ENCODE measurements at regions not wholly inside any gene's neighbourhood (a gene's known extent, or its start where the extent isn't known, plus 50 kb on each side); places are given as distances from the start of the nearest gene placed in this dataset.
"Not testable (repeated sequence)": the region's sequence is repeated elsewhere in the genome, so short reads cannot be mapped to it uniquely, and the experiment has no call there.

DNA sequence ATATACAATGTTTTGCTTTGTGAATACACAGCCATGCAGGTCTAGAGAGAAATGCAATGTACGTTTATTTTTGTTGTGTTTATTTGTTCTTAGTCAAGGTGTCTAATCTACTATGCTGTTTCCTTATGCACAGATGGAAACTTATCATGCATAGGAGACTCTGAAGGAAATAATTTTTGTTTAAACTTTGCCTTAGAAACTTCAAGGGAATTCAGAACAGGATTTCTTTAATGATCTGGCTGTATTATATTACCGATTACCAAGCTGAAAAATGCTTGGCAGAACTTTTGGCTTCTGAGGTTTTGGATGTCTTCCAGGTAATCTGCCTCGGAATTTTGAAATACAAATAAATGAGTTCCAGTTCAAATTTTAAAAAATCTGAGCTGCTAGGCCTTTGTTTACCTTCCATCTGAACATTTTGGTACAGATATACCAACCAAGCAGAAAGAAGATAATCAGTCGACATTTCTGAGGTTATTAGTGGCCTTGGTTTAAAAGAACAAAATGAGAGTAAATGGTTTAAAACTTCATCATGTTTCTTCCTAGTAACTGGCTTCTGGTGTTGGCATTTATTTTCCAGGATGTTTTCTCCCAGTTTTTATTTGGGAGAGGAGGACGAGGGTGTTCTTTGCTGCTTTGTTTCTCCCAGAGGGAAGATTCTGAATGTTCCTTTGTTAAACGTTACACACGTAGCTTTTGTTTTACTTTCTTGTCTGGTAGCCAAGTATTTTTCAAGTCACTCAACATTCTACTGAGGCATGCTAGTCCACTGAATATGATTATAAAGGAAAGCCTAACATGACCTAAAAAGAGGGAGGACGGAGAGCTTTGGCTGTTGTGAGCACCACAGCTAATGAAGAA, 421.8 kb upstream of the TBL1XR1 start:
- no peaks in the 10 kb centered on the region for H3K36me3 ChIP-seq (ENCODE audit: control insufficient read depth in 5 of 5, insufficient read depth in 5 of 5, low read length in 5 of 5)
- H3K27ac ChIP-seq (ENCODE audit: low read depth, low read length): peak overlapping the region; percentile 65
- H3K9ac ChIP-seq (ENCODE audit: low read length in 5 of 5): peak overlapping the region in 4 of 5 donors; percentile 4 to 66 (median 32)
- peaks cover 0 to 42% (median 29%) of the 10 kb centered on the region in 5 donors for H3K4me1 ChIP-seq (ENCODE audit: control insufficient read depth in 5 of 5, insufficient read depth in 5 of 5, low read length in 5 of 5)
- H3K9me3 ChIP-seq (ENCODE audit: control insufficient read depth in 5 of 5, low read length in 5 of 5): no peaks in the 10 kb centered on the region
- no peaks in the 10 kb centered on the region for H3K27me3 ChIP-seq (ENCODE audit: control insufficient read depth in 5 of 5, insufficient read depth in 4 of 5, low read length in 5 of 5)
- H3K4me3 ChIP-seq (ENCODE audit: low read depth in 1 of 5, low read length in 5 of 5): no peak overlapping the region

DNA sequence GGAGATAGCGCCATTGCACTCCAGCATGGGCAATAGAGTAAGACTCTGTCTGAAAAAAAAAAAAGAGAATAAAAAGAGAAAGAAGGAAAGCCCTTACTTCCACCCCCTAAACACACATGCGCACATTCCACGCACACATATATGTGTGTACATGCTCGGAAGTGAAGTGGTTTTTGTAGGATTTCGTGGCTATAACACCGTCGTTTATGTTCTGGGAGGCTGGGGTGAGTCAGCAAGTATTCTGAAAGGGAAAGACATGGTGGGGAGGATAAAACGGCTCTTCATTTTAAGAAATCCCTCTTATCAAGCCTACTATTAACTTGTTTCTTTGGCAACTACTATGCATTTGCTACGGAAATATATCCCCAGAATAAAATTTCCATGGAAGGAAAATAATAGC, 422.8 kb upstream of the TBL1XR1 start:
- Histone ChIP-seq H3K36me3 (ENCODE audit: control insufficient read depth in 5 of 5, insufficient read depth in 5 of 5, low read length in 5 of 5) (no peaks in the 10 kb centered on the region), H3K27me3 (ENCODE audit: control insufficient read depth in 5 of 5, insufficient read depth in 4 of 5, low read length in 5 of 5) (no peaks in the 10 kb centered on the region), H3K4me1 (ENCODE audit: control insufficient read depth in 5 of 5, insufficient read depth in 5 of 5, low read length in 5 of 5) (peaks cover 0 to 40% (median 25%) of the 10 kb centered on the region in 5 donors), H3K27ac (ENCODE audit: low read depth, low read length) (peak overlapping the region; percentile 65), H3K9ac (ENCODE audit: low read length in 5 of 5) (no peak overlapping the region), H3K9me3 (ENCODE audit: control insufficient read depth in 5 of 5, low read length in 5 of 5) (no peaks in the 10 kb centered on the region), H3K4me3 (ENCODE audit: low read depth in 1 of 5, low read length in 5 of 5) (no peak overlapping the region)

DNA sequence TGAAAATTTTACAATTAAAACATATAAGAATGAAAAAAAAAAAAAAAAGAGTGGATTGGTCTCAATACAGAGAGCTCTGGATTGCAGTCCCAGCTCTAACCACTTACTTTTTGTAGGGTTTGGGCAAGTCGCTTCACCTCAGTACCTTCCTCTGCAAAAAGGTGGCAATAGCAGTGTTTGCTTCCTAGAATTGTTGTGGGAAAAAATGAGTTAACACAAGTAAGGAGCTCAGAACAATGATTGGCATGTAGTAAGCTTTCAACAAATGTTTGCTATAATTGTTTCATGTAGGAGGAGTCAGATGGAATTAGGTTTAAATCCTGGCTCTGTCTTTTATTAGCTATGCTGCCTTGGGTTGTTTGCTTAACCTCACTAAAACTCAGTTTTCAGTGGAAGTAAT, 425.2 kb upstream of the TBL1XR1 start:
- Histone ChIP-seq H3K9ac (ENCODE audit: low read length in 5 of 5) (no peak overlapping the region), H3K9me3 (ENCODE audit: control insufficient read depth in 5 of 5, low read length in 5 of 5) (no peaks in the 10 kb centered on the region), H3K36me3 (ENCODE audit: control insufficient read depth in 5 of 5, insufficient read depth in 5 of 5, low read length in 5 of 5) (no peaks in the 10 kb centered on the region), H3K4me1 (ENCODE audit: control insufficient read depth in 5 of 5, insufficient read depth in 5 of 5, low read length in 5 of 5) (peaks cover 0 to 31% (median 17%) of the 10 kb centered on the region in 5 donors), H3K27ac (ENCODE audit: low read depth, low read length) (no peak overlapping the region), H3K4me3 (ENCODE audit: low read depth in 1 of 5, low read length in 5 of 5) (no peak overlapping the region), H3K27me3 (ENCODE audit: control insufficient read depth in 5 of 5, insufficient read depth in 4 of 5, low read length in 5 of 5) (no peaks in the 10 kb centered on the region)

DNA sequence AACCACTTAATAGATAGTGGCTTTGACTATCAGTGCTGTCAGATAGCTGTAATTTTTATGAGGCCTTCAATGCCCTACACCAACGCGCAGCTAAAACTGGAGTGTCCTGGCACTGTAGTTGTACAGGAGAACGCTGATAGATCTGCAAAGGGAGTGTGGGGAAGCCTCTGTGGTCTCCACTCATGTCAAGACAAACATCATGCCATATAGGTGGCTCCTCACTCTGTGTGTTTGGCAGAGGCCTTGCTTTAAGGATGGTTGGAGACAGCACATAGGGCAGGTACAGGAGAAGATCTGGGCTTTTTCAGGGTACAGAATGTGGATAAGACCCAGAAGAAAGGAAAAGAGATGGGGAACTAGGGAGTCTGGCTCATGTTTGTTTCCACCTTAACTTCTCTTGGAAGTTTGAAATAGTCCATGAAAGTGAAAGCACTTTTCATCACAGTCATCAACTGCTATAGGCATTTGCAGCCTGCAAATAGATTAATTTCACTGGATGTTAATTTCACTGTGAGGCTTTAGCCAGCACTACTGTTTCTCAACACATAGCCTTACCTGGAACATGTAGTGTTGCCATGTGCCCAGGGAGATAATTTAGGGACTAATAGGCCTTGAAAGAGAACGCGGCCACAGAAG, 425.8 kb upstream of the TBL1XR1 start:
- Histone ChIP-seq H3K4me1 (ENCODE audit: control insufficient read depth in 5 of 5, insufficient read depth in 5 of 5, low read length in 5 of 5) (peaks cover 0 to 31% (median 17%) of the 10 kb centered on the region in 5 donors), H3K36me3 (ENCODE audit: control insufficient read depth in 5 of 5, insufficient read depth in 5 of 5, low read length in 5 of 5) (no peaks in the 10 kb centered on the region), H3K9ac (ENCODE audit: low read length in 5 of 5) (no peak overlapping the region), H3K27ac (ENCODE audit: low read depth, low read length) (no peak overlapping the region), H3K27me3 (ENCODE audit: control insufficient read depth in 5 of 5, insufficient read depth in 4 of 5, low read length in 5 of 5) (no peaks in the 10 kb centered on the region), H3K9me3 (ENCODE audit: control insufficient read depth in 5 of 5, low read length in 5 of 5) (no peaks in the 10 kb centered on the region), H3K4me3 (ENCODE audit: low read depth in 1 of 5, low read length in 5 of 5) (no peak overlapping the region)

DNA sequence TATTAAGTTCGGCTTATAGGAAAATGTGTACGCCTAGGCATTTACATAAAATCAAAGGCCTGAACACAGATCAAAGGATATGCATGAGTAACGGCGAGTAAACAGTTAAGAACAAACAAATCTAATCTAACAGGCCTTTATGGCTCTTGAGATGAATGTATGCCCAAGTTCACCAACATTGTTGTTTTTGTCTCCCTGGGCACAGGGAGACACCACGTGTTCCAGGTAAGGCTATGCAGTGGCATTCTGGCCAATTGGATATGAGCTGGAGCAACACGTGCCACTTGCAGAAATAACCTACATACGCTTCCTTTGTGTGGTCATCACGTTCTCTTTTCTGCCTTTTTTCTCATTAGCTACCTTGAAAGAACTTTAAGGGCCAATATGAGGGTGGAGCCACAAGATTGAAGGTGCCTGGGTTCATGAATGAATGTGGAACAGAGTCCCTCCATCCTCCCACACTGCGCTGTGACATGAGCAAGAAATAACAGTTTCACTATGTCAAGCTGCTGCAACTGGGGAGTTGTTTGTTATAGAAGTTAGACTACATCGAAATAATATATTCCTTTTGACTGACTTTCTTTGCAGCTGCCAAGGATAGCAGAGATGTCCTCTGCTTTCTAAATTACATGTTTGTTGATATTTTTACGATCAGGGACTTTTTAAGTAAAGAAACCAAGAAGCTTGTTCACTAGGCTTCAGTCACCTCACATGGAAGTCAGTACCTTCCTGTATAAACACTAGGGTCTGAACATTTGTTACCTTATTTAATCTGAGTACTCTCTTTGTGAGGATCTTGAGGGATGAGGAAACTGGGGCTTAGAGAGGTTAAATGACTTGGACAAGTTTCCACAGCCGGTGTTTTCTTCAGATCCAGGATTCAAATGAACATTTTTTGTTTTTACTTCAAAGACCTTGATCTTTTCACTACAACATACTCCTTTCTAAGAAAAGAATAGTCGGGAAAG, 427.5 kb upstream of the TBL1XR1 start:
- Histone ChIP-seq H3K9ac (ENCODE audit: low read length in 5 of 5) (no peak overlapping the region), H3K36me3 (ENCODE audit: control insufficient read depth in 5 of 5, insufficient read depth in 5 of 5, low read length in 5 of 5) (no peaks in the 10 kb centered on the region), H3K4me1 (ENCODE audit: control insufficient read depth in 5 of 5, insufficient read depth in 5 of 5, low read length in 5 of 5) (peaks cover 0 to 19% (median 0%) of the 10 kb centered on the region in 5 donors), H3K9me3 (ENCODE audit: control insufficient read depth in 5 of 5, low read length in 5 of 5) (no peaks in the 10 kb centered on the region), H3K27ac (ENCODE audit: low read depth, low read length) (no peak overlapping the region), H3K27me3 (ENCODE audit: control insufficient read depth in 5 of 5, insufficient read depth in 4 of 5, low read length in 5 of 5) (no peaks in the 10 kb centered on the region), H3K4me3 (ENCODE audit: low read depth in 1 of 5, low read length in 5 of 5) (no peak overlapping the region)

DNA sequence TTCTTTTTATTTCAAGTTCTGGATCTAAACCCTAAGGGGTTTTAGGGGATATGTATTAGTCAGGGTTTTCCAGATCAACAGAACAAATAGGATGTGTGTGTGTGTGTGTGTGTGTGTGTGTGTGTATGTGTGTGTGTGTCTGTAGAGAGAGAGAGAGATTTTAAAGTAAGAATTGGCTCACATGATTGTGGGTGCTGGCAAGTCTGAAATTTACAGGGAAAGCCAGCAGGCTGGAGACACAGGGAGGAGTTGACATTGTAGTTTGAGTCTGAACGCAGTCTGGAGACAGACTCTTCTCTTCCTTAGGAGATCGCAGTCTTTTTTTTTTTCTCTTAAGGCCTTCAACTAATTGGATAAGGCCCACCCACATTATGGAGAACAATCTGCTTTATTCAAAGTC, 428.8 kb upstream of the TBL1XR1 start:
- Histone ChIP-seq H3K9ac (ENCODE audit: low read length in 5 of 5) (no peak overlapping the region), H3K36me3 (ENCODE audit: control insufficient read depth in 5 of 5, insufficient read depth in 5 of 5, low read length in 5 of 5) (no peaks in the 10 kb centered on the region), H3K27ac (ENCODE audit: low read depth, low read length) (no peak overlapping the region), H3K4me3 (ENCODE audit: low read depth in 1 of 5, low read length in 5 of 5) (no peak overlapping the region), H3K27me3 (ENCODE audit: control insufficient read depth in 5 of 5, insufficient read depth in 4 of 5, low read length in 5 of 5) (no peaks in the 10 kb centered on the region), H3K9me3 (ENCODE audit: control insufficient read depth in 5 of 5, low read length in 5 of 5) (no peaks in the 10 kb centered on the region), H3K4me1 (ENCODE audit: control insufficient read depth in 5 of 5, insufficient read depth in 5 of 5, low read length in 5 of 5) (peaks cover 0 to 16% (median 0%) of the 10 kb centered on the region in 5 donors)

DNA sequence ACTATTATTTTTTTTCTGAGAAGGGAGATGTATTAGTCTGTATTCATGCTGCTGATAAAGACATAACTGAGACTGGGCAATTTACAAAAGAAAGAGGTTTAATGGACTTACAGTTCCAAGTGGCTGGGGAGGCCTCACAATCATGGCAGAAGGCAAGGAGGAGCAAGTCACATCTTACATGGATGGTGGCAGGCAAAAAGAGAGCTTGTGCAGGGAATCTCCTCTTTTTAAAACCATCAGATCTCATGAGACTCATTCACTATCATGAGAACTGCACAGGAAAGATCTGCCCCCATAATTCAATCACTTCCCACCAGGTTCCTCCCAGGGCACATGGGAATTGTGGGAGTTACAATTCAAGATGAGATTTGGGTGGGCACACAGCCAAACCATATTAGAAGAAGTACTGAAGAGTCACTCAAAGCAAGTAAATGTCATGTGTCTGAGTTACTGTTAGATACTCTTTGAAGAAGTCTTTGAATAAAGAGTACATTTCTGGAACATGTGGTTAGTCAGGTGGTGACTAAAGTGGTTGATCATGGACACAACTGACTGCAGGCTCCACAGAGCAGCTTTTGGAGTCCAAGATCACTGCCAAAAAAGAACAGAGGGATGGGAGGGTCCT, 430.9 kb upstream of the TBL1XR1 start:
- H3K4me3 ChIP-seq (ENCODE audit: low read depth in 1 of 5, low read length in 5 of 5); H3K4me1 ChIP-seq (ENCODE audit: control insufficient read depth in 5 of 5, insufficient read depth in 5 of 5, low read length in 5 of 5); H3K9ac ChIP-seq (ENCODE audit: low read length in 5 of 5); H3K36me3 ChIP-seq (ENCODE audit: control insufficient read depth in 5 of 5, insufficient read depth in 5 of 5, low read length in 5 of 5); H3K27ac ChIP-seq (ENCODE audit: low read depth, low read length); H3K9me3 ChIP-seq (ENCODE audit: control insufficient read depth in 5 of 5, low read length in 5 of 5); H3K27me3 ChIP-seq (ENCODE audit: control insufficient read depth in 5 of 5, insufficient read depth in 4 of 5, low read length in 5 of 5): not testable (repeated sequence)

DNA sequence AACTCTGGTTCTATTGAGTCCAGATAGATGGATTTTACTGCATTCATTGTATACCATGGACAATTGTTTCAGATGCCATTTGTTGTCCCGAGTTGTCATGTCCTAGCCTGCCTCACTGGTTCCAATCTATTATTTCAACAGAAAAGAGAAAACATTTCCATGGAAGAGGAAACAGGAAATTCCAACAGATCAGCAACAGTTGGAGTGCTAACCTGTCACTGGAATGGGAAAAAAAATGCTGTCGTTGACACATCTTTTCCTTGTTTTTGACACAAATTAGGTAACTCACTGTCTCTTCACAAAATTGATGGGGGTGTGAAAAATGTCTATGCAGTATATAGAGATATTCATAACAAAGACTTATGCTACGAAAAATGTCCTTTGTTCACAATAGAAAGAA, 432.0 kb upstream of the TBL1XR1 start:
- Histone ChIP-seq H3K4me3 (ENCODE audit: low read depth in 1 of 5, low read length in 5 of 5) (no peak overlapping the region), H3K27ac (ENCODE audit: low read depth, low read length) (no peak overlapping the region), H3K36me3 (ENCODE audit: control insufficient read depth in 5 of 5, insufficient read depth in 5 of 5, low read length in 5 of 5) (no peaks in the 10 kb centered on the region), H3K9me3 (ENCODE audit: control insufficient read depth in 5 of 5, low read length in 5 of 5) (no peaks in the 10 kb centered on the region), H3K9ac (ENCODE audit: low read length in 5 of 5) (no peak overlapping the region), H3K4me1 (ENCODE audit: control insufficient read depth in 5 of 5, insufficient read depth in 5 of 5, low read length in 5 of 5) (peaks cover 0 to 6% (median 4%) of the 10 kb centered on the region in 5 donors), H3K27me3 (ENCODE audit: control insufficient read depth in 5 of 5, insufficient read depth in 4 of 5, low read length in 5 of 5) (no peaks in the 10 kb centered on the region)

DNA sequence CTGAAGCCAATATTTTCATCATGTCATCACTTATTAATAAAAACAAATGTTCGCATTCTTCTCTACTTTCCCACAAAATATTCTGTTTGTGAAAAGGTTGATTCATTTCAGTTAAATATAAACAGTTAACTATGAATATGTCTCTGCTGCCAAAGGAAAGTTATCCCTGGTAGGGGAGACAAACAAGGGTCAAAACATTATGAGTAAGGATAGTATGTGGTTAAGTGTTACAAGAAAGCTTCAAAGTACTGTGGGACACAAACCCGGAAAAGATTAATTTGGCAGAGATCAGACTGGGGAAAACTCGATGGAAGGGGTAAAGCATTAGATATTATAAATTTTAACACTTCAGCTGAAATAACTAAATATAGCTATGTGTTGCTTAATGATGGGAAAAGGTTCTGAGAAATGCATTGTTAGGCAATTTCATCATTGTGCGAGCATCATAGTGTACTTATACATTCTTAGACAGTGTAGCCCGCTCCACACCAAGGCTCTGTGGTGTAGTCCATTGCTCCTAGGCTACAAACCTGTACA, 436.5 kb upstream of the TBL1XR1 start:
- Histone ChIP-seq H3K4me1 (ENCODE audit: control insufficient read depth in 5 of 5, insufficient read depth in 5 of 5, low read length in 5 of 5) (peaks cover 0 to 8% (median 3%) of the 10 kb centered on the region in 5 donors), H3K27ac (ENCODE audit: low read depth, low read length) (no peak overlapping the region), H3K9me3 (ENCODE audit: control insufficient read depth in 5 of 5, low read length in 5 of 5) (no peaks in the 10 kb centered on the region), H3K9ac (ENCODE audit: low read length in 5 of 5) (no peak overlapping the region), H3K4me3 (ENCODE audit: low read depth in 1 of 5, low read length in 5 of 5) (no peak overlapping the region), H3K36me3 (ENCODE audit: control insufficient read depth in 5 of 5, insufficient read depth in 5 of 5, low read length in 5 of 5) (no peaks in the 10 kb centered on the region), H3K27me3 (ENCODE audit: control insufficient read depth in 5 of 5, insufficient read depth in 4 of 5, low read length in 5 of 5) (no peaks in the 10 kb centered on the region)
